Panc1 (cell line): ENCODE measurements at regions not wholly inside any gene's neighbourhood (a gene's known extent, or its start where the extent isn't known, plus 50 kb on each side); places are given as distances from the start of the nearest gene placed in this dataset.

ENCODE experiments used
- POLR2AphosphoS5 ChIP-seq: IDR thresholded peaks from 2 replicates; pipeline ENCODE4 v1.6.1; 2012; ENCODE audit warnings: mild to moderate bottlenecking, low read depth, low read length, moderate library complexity
- SIN3A ChIP-seq: IDR thresholded peaks from 2 replicates; pipeline ENCODE4 v1.6.1; 2012; ENCODE audit warnings: low read depth, mild to moderate bottlenecking, low read length, moderate library complexity, borderline replicate concordance; ENCODE audit not compliant: insufficient read depth
- TCF7L2 ChIP-seq: IDR thresholded peaks from 2 replicates; pipeline ENCODE4 v1.6.1; 2011; ENCODE audit warnings: mild to moderate bottlenecking, low read depth, low read length, inconsistent platforms
- TF ChIP-seq, protein P1 (sequence below), 2 experiments: IDR thresholded peaks; 2 replicates each; pipeline ENCODE4 v1.6.1; 2011 to 2012; ENCODE audit warnings: low read depth in 2 of 2, control low read depth in 1 of 2, low read length in 1 of 2, mild to moderate bottlenecking in 1 of 2, moderate library complexity in 1 of 2; ENCODE audit not compliant: insufficient read depth in 1 of 2
- TF ChIP-seq, protein P2 (sequence below): fragments of 450-650 bp; IDR thresholded peaks from 2 replicates; pipeline ENCODE4 v1.5.1; 2017; ENCODE audit warnings: mild to moderate bottlenecking

DNA sequence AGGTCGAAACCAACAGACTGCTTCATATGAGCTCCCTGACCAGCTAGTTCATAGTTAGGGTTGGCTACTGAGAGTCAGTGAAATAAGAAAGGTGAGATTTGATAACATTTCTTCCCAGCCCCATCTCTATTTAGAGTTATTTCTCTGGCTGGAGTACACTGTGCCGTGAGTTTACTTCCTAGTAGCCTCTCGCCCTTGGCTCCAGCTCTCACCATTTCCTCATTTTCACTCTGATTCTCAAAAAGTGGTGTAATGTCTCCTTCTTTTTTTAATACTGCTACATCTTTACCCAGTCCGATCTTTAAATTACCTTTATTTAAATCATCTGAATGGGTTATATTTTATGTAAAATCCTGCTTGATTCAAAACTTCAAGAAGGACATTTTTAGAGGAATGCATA is 100.4 kb upstream of the FAM174A start:
- TF ChIP-seq, protein P1, sequence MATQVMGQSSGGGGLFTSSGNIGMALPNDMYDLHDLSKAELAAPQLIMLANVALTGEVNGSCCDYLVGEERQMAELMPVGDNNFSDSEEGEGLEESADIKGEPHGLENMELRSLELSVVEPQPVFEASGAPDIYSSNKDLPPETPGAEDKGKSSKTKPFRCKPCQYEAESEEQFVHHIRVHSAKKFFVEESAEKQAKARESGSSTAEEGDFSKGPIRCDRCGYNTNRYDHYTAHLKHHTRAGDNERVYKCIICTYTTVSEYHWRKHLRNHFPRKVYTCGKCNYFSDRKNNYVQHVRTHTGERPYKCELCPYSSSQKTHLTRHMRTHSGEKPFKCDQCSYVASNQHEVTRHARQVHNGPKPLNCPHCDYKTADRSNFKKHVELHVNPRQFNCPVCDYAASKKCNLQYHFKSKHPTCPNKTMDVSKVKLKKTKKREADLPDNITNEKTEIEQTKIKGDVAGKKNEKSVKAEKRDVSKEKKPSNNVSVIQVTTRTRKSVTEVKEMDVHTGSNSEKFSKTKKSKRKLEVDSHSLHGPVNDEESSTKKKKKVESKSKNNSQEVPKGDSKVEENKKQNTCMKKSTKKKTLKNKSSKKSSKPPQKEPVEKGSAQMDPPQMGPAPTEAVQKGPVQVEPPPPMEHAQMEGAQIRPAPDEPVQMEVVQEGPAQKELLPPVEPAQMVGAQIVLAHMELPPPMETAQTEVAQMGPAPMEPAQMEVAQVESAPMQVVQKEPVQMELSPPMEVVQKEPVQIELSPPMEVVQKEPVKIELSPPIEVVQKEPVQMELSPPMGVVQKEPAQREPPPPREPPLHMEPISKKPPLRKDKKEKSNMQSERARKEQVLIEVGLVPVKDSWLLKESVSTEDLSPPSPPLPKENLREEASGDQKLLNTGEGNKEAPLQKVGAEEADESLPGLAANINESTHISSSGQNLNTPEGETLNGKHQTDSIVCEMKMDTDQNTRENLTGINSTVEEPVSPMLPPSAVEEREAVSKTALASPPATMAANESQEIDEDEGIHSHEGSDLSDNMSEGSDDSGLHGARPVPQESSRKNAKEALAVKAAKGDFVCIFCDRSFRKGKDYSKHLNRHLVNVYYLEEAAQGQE (IDR thresholded peaks at IDR 0.05; ENCODE audit: insufficient read depth in 1 of 2, low read depth in 2 of 2, low read length in 1 of 2), result no peak
- TF ChIP-seq, protein P2, sequence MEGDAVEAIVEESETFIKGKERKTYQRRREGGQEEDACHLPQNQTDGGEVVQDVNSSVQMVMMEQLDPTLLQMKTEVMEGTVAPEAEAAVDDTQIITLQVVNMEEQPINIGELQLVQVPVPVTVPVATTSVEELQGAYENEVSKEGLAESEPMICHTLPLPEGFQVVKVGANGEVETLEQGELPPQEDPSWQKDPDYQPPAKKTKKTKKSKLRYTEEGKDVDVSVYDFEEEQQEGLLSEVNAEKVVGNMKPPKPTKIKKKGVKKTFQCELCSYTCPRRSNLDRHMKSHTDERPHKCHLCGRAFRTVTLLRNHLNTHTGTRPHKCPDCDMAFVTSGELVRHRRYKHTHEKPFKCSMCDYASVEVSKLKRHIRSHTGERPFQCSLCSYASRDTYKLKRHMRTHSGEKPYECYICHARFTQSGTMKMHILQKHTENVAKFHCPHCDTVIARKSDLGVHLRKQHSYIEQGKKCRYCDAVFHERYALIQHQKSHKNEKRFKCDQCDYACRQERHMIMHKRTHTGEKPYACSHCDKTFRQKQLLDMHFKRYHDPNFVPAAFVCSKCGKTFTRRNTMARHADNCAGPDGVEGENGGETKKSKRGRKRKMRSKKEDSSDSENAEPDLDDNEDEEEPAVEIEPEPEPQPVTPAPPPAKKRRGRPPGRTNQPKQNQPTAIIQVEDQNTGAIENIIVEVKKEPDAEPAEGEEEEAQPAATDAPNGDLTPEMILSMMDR, result no peak
- no peak for TF ChIP-seq SIN3A
- no peak for TF ChIP-seq POLR2AphosphoS5
- no peak for TF ChIP-seq TCF7L2
